ENCODE measurements at regions not wholly inside any gene's neighbourhood (a gene's known extent, or its start where the extent isn't known, plus 50 kb on each side); places are given as distances from the start of the nearest gene placed in this dataset.

- Histone ChIP-seq H2BK15ac (ENCODE audit: low read length) (no peak overlapping the region), H3K79me2 (ENCODE audit: control insufficient read depth in 1 of 2, insufficient read depth in 2 of 2, low read length in 2 of 2) (no peaks in the 10 kb centered on the region), H2AFZ (ENCODE audit: low read length) (no peak overlapping the region), H3K23me2 (ENCODE audit: low read depth, low read length) (no peaks in the 10 kb centered on the region; the same call in 1 of the 2 replicates), H4K20me1 (replicated peaks in 1 of 2; ENCODE audit: control insufficient read depth in 1 of 2, insufficient read depth in 2 of 2, low read length in 2 of 2) (no peaks in the 10 kb centered on the region), H3K9me3 (ENCODE audit: insufficient read depth in 2 of 2, low read depth in 1 of 2, low read length in 1 of 2) (no peaks in the 10 kb centered on the region), H3K27me3 (replicated peaks in 1 of 4; ENCODE audit: control insufficient read depth in 3 of 4, extremely low read depth in 1 of 4, insufficient read depth in 3 of 4, low read length in 3 of 4) (no peaks in the 10 kb centered on the region), H3K23ac (ENCODE audit: insufficient read length) (no peak overlapping the region), H4K5ac (ENCODE audit: insufficient read length, low read depth, low read length) (no peak overlapping the region), H3K27ac (ENCODE audit: low read depth, low read length) (no peak overlapping the region), H2BK20ac (ENCODE audit: low read length) (no peak overlapping the region), H2BK5ac (ENCODE audit: low read depth, low read length) (no peak overlapping the region), H2AK5ac (ENCODE audit: low read depth, low read length) (no peak overlapping the region), H4K8ac (ENCODE audit: extremely low read depth, insufficient read depth, low read length) (no peak overlapping the region), H3K9ac (replicated peaks in 1 of 4; ENCODE audit: extremely low read depth in 1 of 4, low read depth in 3 of 4, low read length in 3 of 4) (no peak overlapping the region), H3K18ac (ENCODE audit: extremely low read depth, low read length) (no peak overlapping the region), H3K4me3 (ENCODE audit: extremely low read depth in 1 of 4, insufficient read depth in 2 of 4, low read depth in 3 of 4, low read length in 4 of 4) (no peak overlapping the region), H3K4ac (replicated peaks; ENCODE audit: insufficient read length, low read depth, low read length) (no peak overlapping the region), H3K56ac (replicated peaks; ENCODE audit: insufficient read length, low read depth, low read length) (no peak overlapping the region), H2BK120ac (replicated peaks; ENCODE audit: low read depth, low read length) (no peak overlapping the region), H3K79me1 (ENCODE audit: low read depth, low read length) (no peaks in the 10 kb centered on the region), H2BK12ac (ENCODE audit: low read depth, low read length) (no peak overlapping the region), H3K36me3 (ENCODE audit: control insufficient read depth in 2 of 4, insufficient read depth in 4 of 4, low read length in 3 of 4) (no peaks in the 10 kb centered on the region), H4K91ac (replicated peaks; ENCODE audit: insufficient read length, low read length) (no peak overlapping the region), H3K4me2 (ENCODE audit: insufficient read depth in 1 of 2, low read depth in 2 of 2, low read length in 2 of 2) (no peak overlapping the region), H3K14ac (ENCODE audit: insufficient read length) (no peak overlapping the region), H3K4me1 (replicated peaks in 1 of 4; ENCODE audit: control insufficient read depth in 3 of 4, insufficient read depth in 4 of 4, low read length in 3 of 4) (no peaks in the 10 kb centered on the region)
- DNase-seq (ENCODE audit: low read depth in 1 of 2, low spot score in 2 of 2) (no peak), FAIRE-seq (no peak)
- 91% methylated on average over 2 of the region's 2 CpGs; no CpG with 5 or more reads in 1 of the 2 experiments for WGBS, 2 experiments (ENCODE audit: extremely low coverage in 1 of 2, insufficient coverage in 1 of 2, insufficient read length in 1 of 2, insufficient replicate concordance in 2 of 2, low coverage in 1 of 2, low lambda C conversion rate in 2 of 2, missing lambda C conversion rate in 1 of 2)
- POLR2A ChIA-PET (ENCODE audit: partially characterized antibody) = no interaction called here
- CTCF ChIA-PET (ENCODE audit: partially characterized antibody) = no interaction called here
- TF ChIP-seq SIN3A (conservative IDR thresholded peaks at IDR 0.05 in 1 of 2, IDR thresholded peaks at IDR 0.05 in 1 of 2; ENCODE audit: low read depth in 1 of 2, low read length in 2 of 2) = no peak
- no peak for TF ChIP-seq TEAD4 (IDR thresholded peaks at IDR 0.05; ENCODE audit: low read depth, low read length)
- no peak for TF ChIP-seq RAD21 (IDR thresholded peaks at IDR 0.05 in 1 of 2, conservative IDR thresholded peaks at IDR 0.05 in 1 of 2; ENCODE audit: low read depth in 2 of 2, low read length in 2 of 2)
- TF ChIP-seq CEBPB (IDR thresholded peaks at IDR 0.05; ENCODE audit: low read depth, low read length) = no peak
- TF ChIP-seq CBX5 (IDR thresholded peaks at IDR 0.05; ENCODE audit: low read depth, low read length) = no peak
- TF ChIP-seq ASH2L (IDR thresholded peaks at IDR 0.05; ENCODE audit: low read length) = no peak
- no peak for TF ChIP-seq KDM4A (IDR thresholded peaks at IDR 0.05; ENCODE audit: low read depth, low read length, severe bottlenecking)
- TF ChIP-seq SP2 (IDR thresholded peaks at IDR 0.05; ENCODE audit: low read length) = no peak
- no peak for TF ChIP-seq NANOG (IDR thresholded peaks at IDR 0.05; ENCODE audit: insufficient read depth, low read depth, low read length, poor library complexity, severe bottlenecking)
- no peak for TF ChIP-seq CBX8 (IDR thresholded peaks at IDR 0.05; ENCODE audit: borderline replicate concordance, low read depth, low read length)
- no peak for TF ChIP-seq SIX5 (IDR thresholded peaks at IDR 0.05; ENCODE audit: low read depth, low read length)
- no peak for TF ChIP-seq POU5F1 (IDR thresholded peaks at IDR 0.05; ENCODE audit: low read depth, low read length)
- TF ChIP-seq SP1 (IDR thresholded peaks at IDR 0.05; ENCODE audit: low read depth, low read length) = no peak
- TF ChIP-seq EP300 (IDR thresholded peaks at IDR 0.05; ENCODE audit: borderline replicate concordance in 1 of 2, low read depth in 2 of 2, low read length in 2 of 2) = no peak
- TF ChIP-seq YY1 (IDR thresholded peaks at IDR 0.05; ENCODE audit: low read depth, low read length) = no peak
- TF ChIP-seq GTF2F1 (IDR thresholded peaks at IDR 0.05; ENCODE audit: borderline replicate concordance, low read depth, low read length) = no peak
Measured at GRCh38 chr1:70762386-70762785, 285.2 kb downstream of the PTGER3 start.
